Right atrium auricular region (tissue), 2 donors: ENCODE measurements at regions not wholly inside any gene's neighbourhood (a gene's known extent, or its start where the extent isn't known, plus 50 kb on each side); places are given as distances from the start of the nearest gene placed in this dataset.

Source experiments
- DNase-seq: peaks from one replicate; pipeline ENCODE4 v3.0.0-alpha.2; 2019; ENCODE audit warnings: low spot score
- H3K27ac ChIP-seq, 2 donors: fragments of 200-600 bp; sonication (generic); 1 replicate in 1 of 2; 2 replicates in 1 of 2; pipeline ENCODE4 v1.5.1; 2016 to 2019
- H3K27me3 ChIP-seq, 2 donors: fragments of 200-600 bp; sonication (generic); one replicate each; pipeline versions ENCODE4 v1.5.1 to v1.6.0; 2017 to 2019
- H3K36me3 ChIP-seq: fragments of 200-600 bp; sonication (generic); one replicate; pipeline ENCODE4 v1.5.1; 2016
- H3K4me1 ChIP-seq, 2 donors: fragments of 200-600 bp; sonication (generic); one replicate each; pipeline versions ENCODE4 v1.5.1 to v1.6.0; 2017 to 2019
- H3K4me3 ChIP-seq, 2 donors: fragments of 200-600 bp; sonication (generic); 1 replicate in 1 of 2; 2 replicates in 1 of 2; pipeline ENCODE4 v1.5.1; 2017 to 2019; ENCODE audit warnings: mild to moderate bottlenecking in 1 of 2, moderate library complexity in 1 of 2
- H3K9me3 ChIP-seq, 2 donors: fragments of 200-600 bp; sonication (generic); one replicate each; pipeline ENCODE4 v1.5.1; 2019
- CTCF ChIP-seq, 2 donors: fragments of 200-600 bp; sonication (generic); IDR thresholded peaks; one replicate each; pipeline ENCODE4 v1.5.1; 2019; ENCODE audit warnings: antibody characterized with exemption in 2 of 2

- H3K9me3 ChIP-seq: no peaks in the 10 kb centered on the region
- TF ChIP-seq CTCF (IDR thresholded peaks at IDR 0.05): no peak
- H3K27me3 ChIP-seq: no peaks in the 10 kb centered on the region
- H3K27ac ChIP-seq: no peak overlapping the region
- no peak overlapping the region for H3K4me3 ChIP-seq
- no peak for DNase-seq
- no peaks in the 10 kb centered on the region for H3K36me3 ChIP-seq
- peaks cover 0 to 15% of the 10 kb centered on the region in 2 donors for H3K4me1 ChIP-seq
Observed at GRCh38 chr5:108669462-108669861, 78.2 kb upstream of the FER start.

GRCh38 chr5:108661590-108662219 lies 86.0 kb upstream of the FER start:
- DNase-seq: no peak
- H3K36me3 ChIP-seq: no peaks in the 10 kb centered on the region
- H3K4me3 ChIP-seq: no peak overlapping the region
- no peaks in the 10 kb centered on the region for H3K27me3 ChIP-seq
- no peaks in the 10 kb centered on the region for H3K4me1 ChIP-seq
- H3K27ac ChIP-seq: no peak overlapping the region
- no peak for TF ChIP-seq CTCF (IDR thresholded peaks at IDR 0.05)
- H3K9me3 ChIP-seq: no peaks in the 10 kb centered on the region

GRCh38 chr5:108661024-108661423 lies 86.7 kb upstream of the FER start:
- no peak overlapping the region for H3K4me3 ChIP-seq
- TF ChIP-seq CTCF (IDR thresholded peaks at IDR 0.05): no peak
- H3K27me3 ChIP-seq: no peaks in the 10 kb centered on the region
- DNase-seq: no peak
- H3K9me3 ChIP-seq: no peaks in the 10 kb centered on the region
- no peaks in the 10 kb centered on the region for H3K4me1 ChIP-seq
- H3K27ac ChIP-seq: no peak overlapping the region
- no peaks in the 10 kb centered on the region for H3K36me3 ChIP-seq

- Histone ChIP-seq H3K4me1 (no peaks in the 10 kb centered on the region), H3K4me3 (no peak overlapping the region), H3K27ac (no peak overlapping the region), H3K27me3 (no peaks in the 10 kb centered on the region), H3K9me3 (no peaks in the 10 kb centered on the region), H3K36me3 (no peaks in the 10 kb centered on the region)
- no peak for TF ChIP-seq CTCF (IDR thresholded peaks at IDR 0.05)
- DNase-seq: no peak
Observed at GRCh38 chr5:108660291-108660690, 87.4 kb upstream of the FER start.

- TF ChIP-seq CTCF (IDR thresholded peaks at IDR 0.05): no peak
- H3K4me3 ChIP-seq: no peak overlapping the region
- H3K27me3 ChIP-seq: no peaks in the 10 kb centered on the region
- no peaks in the 10 kb centered on the region for H3K9me3 ChIP-seq
- H3K27ac ChIP-seq: no peak overlapping the region
- no peaks in the 10 kb centered on the region for H3K36me3 ChIP-seq
- no peak for DNase-seq
- no peaks in the 10 kb centered on the region for H3K4me1 ChIP-seq
Observed at GRCh38 chr5:108659531-108659930, 88.2 kb upstream of the FER start.
